WTC11 (cell line): ENCODE measurements at regions not wholly inside any gene's neighbourhood (a gene's known extent, or its start where the extent isn't known, plus 50 kb on each side); places are given as distances from the start of the nearest gene placed in this dataset.

ENCODE experiments used
- GABPB1 ChIP-seq: sonication (generic); formaldehyde crosslinking; IDR thresholded peaks from 2 replicates; pipeline ENCODE4 v1.8.1; 2023; ENCODE audit warnings: mild to moderate bottlenecking, missing genetic modification reagents
- JUN ChIP-seq: sonication (generic); formaldehyde crosslinking; IDR thresholded peaks from 2 replicates; pipeline ENCODE4 v1.8.0; 2023; ENCODE audit warnings: mild to moderate bottlenecking, missing genetic modification reagents
- MXD4 ChIP-seq: fragments of 250-450 bp; sonication (Bioruptor Pico); IDR thresholded peaks from 2 replicates; pipeline ENCODE4 v1.8.0; 2021; ENCODE audit warnings: mild to moderate bottlenecking, moderate library complexity, borderline replicate concordance
- NR3C1 ChIP-seq: sonication (generic); formaldehyde crosslinking; conservative IDR thresholded peaks from 2 replicates; pipeline ENCODE4 v1.8.1; 2023; ENCODE audit warnings: low read depth, mild to moderate bottlenecking, missing genetic modification reagents
- SMAD3 ChIP-seq: sonication (generic); formaldehyde crosslinking; IDR thresholded peaks from 2 replicates; pipeline ENCODE4 v1.8.0; 2022; ENCODE audit warnings: missing genetic modification reagents, mild to moderate bottlenecking, borderline replicate concordance
- SP1 ChIP-seq: sonication (generic); formaldehyde crosslinking; conservative IDR thresholded peaks from 2 replicates; pipeline ENCODE4 v1.8.1; 2022; ENCODE audit warnings: missing genetic modification reagents
- TP53 ChIP-seq: sonication (generic); formaldehyde crosslinking; IDR thresholded peaks from 2 replicates; pipeline ENCODE4 v1.8.1; 2023; ENCODE audit warnings: mild to moderate bottlenecking, missing genetic modification reagents
- ZNF138 ChIP-seq: sonication (generic); formaldehyde crosslinking; conservative IDR thresholded peaks from 2 replicates; pipeline ENCODE4 v1.8.1; 2022; ENCODE audit warnings: mild to moderate bottlenecking, moderate library complexity, missing genetic modification reagents
- TF ChIP-seq, protein P1 (sequence below): fragments of 200-600 bp; IDR thresholded peaks from 2 replicates; pipeline ENCODE4 v1.8.0; 2022; ENCODE audit warnings: antibody characterized with exemption
- TF ChIP-seq, protein P2 (sequence below): sonication (generic); formaldehyde crosslinking; IDR thresholded peaks from 2 replicates; pipeline ENCODE4 v1.8.0; 2022; ENCODE audit warnings: mild to moderate bottlenecking, missing genetic modification reagents
- TF ChIP-seq, protein P3 (sequence below): sonication (generic); formaldehyde crosslinking; IDR thresholded peaks from 2 replicates; pipeline ENCODE4 v1.8.1; 2022; ENCODE audit warnings: low read depth, mild to moderate bottlenecking, moderate library complexity, missing genetic modification reagents, borderline replicate concordance
- TF ChIP-seq, protein P4 (sequence below): sonication (generic); formaldehyde crosslinking; IDR thresholded peaks from 2 replicates; pipeline ENCODE4 v1.8.1; 2022; ENCODE audit warnings: mild to moderate bottlenecking, missing genetic modification reagents, moderate library complexity, borderline replicate concordance

DNA sequence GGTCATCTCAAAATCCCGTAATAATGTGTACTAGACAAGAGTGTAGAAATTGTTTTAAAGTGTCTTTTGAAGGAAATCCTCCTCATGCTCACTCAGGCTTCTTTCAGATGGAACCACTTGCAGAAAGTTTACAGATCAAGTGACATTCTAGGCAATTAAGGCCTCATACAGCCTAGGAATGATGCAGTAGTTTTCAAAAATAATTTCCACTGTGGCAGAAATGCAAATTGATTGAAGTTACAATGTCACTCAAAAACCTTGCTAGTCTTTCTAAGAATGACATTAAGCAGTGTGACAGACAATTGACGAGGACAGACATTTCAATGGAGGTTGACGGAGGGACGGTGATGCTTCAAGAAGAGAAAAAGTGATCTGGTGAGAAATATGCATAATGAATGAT lies 53.5 kb upstream of the CDH8 start:
- TF ChIP-seq, protein P1, sequence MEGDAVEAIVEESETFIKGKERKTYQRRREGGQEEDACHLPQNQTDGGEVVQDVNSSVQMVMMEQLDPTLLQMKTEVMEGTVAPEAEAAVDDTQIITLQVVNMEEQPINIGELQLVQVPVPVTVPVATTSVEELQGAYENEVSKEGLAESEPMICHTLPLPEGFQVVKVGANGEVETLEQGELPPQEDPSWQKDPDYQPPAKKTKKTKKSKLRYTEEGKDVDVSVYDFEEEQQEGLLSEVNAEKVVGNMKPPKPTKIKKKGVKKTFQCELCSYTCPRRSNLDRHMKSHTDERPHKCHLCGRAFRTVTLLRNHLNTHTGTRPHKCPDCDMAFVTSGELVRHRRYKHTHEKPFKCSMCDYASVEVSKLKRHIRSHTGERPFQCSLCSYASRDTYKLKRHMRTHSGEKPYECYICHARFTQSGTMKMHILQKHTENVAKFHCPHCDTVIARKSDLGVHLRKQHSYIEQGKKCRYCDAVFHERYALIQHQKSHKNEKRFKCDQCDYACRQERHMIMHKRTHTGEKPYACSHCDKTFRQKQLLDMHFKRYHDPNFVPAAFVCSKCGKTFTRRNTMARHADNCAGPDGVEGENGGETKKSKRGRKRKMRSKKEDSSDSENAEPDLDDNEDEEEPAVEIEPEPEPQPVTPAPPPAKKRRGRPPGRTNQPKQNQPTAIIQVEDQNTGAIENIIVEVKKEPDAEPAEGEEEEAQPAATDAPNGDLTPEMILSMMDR: no peak
- TF ChIP-seq MXD4 (CRISPR knock-in tag) (no peak), JUN (CRISPR knock-in tag) (no peak), NR3C1 (CRISPR knock-in tag) (no peak), ZNF138 (CRISPR knock-in tag) (no peak), SMAD3 (no peak), GABPB1 (no peak), SP1 (CRISPR knock-in tag) (no peak), TP53 (CRISPR knock-in tag) (no peak)
- TF ChIP-seq, protein P2, sequence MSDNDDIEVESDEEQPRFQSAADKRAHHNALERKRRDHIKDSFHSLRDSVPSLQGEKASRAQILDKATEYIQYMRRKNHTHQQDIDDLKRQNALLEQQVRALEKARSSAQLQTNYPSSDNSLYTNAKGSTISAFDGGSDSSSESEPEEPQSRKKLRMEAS: no peak
- TF ChIP-seq, protein P3, sequence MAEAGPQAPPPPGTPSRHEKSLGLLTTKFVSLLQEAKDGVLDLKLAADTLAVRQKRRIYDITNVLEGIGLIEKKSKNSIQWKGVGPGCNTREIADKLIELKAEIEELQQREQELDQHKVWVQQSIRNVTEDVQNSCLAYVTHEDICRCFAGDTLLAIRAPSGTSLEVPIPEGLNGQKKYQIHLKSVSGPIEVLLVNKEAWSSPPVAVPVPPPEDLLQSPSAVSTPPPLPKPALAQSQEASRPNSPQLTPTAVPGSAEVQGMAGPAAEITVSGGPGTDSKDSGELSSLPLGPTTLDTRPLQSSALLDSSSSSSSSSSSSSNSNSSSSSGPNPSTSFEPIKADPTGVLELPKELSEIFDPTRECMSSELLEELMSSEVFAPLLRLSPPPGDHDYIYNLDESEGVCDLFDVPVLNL (CRISPR knock-in tag): no peak
- TF ChIP-seq, protein P4, sequence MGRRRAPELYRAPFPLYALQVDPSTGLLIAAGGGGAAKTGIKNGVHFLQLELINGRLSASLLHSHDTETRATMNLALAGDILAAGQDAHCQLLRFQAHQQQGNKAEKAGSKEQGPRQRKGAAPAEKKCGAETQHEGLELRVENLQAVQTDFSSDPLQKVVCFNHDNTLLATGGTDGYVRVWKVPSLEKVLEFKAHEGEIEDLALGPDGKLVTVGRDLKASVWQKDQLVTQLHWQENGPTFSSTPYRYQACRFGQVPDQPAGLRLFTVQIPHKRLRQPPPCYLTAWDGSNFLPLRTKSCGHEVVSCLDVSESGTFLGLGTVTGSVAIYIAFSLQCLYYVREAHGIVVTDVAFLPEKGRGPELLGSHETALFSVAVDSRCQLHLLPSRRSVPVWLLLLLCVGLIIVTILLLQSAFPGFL: no peak
